ENCODE measurements at regions not wholly inside any gene's neighbourhood (a gene's known extent, or its start where the extent isn't known, plus 50 kb on each side); places are given as distances from the start of the nearest gene placed in this dataset.

GRCh38 chr2:43045866-43046265, 180.5 kb downstream of the ZFP36L2 start:
- peak overlapping the region; percentile 89 for H3K27ac Mint-ChIP-seq

GRCh38 chr2:43044093-43044681, 182.2 kb downstream of the ZFP36L2 start:
- no peak for DNase-seq
- H3K27ac Mint-ChIP-seq = peak overlapping the region; percentile 93
- no peak overlapping the region for H3K4me3 Mint-ChIP-seq
- TF ChIP-seq CTCF (IDR thresholded peaks at IDR 0.05) = no peak
- no peaks in the 10 kb centered on the region for H3K36me3 Mint-ChIP-seq (ENCODE audit: low read depth)
- peaks cover 7% of the 10 kb centered on the region for H3K27me3 Mint-ChIP-seq (ENCODE audit: low read depth, poor library complexity)
- H3K9me3 Mint-ChIP-seq = no peaks in the 10 kb centered on the region
- H3K4me1 Mint-ChIP-seq = peaks cover 90% of the 10 kb centered on the region

More at GRCh38 chr2:43045866-43046265, 180.5 kb downstream of the ZFP36L2 start:
- no peak for DNase-seq
- Mint-ChIP-seq H3K9me3 (no peaks in the 10 kb centered on the region), H3K27me3 (ENCODE audit: low read depth, poor library complexity) (peaks cover 5% of the 10 kb centered on the region), H3K4me1 (peaks cover 89% of the 10 kb centered on the region), H3K36me3 (ENCODE audit: low read depth) (no peaks in the 10 kb centered on the region), H3K4me3 (no peak overlapping the region)
- no peak for TF ChIP-seq CTCF (IDR thresholded peaks at IDR 0.05)

DNA sequence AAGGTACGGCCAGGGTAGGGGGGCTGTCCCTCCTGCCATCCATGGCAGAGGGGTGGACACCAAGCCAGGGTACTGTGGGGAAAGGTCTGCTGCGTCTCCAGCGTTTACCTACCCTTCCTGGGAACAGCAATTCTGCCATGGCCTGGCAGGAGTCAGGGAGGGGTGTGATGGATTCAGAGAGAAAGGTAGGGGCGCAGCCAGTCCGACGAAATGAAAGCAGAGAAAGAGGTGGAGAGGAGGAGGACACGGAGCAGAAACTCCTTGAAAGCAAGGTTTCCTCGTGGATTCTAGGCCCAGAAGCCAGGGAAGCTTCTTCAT, 182.9 kb downstream of the ZFP36L2 start:
- peaks cover 7% of the 10 kb centered on the region for H3K27me3 Mint-ChIP-seq (ENCODE audit: low read depth, poor library complexity)
- no peak for TF ChIP-seq CTCF (IDR thresholded peaks at IDR 0.05)
- peak overlapping the region; percentile 93 for H3K27ac Mint-ChIP-seq
- DNase-seq = no peak
- no peaks in the 10 kb centered on the region for H3K9me3 Mint-ChIP-seq
- H3K4me3 Mint-ChIP-seq = no peak overlapping the region
- peaks cover 92% of the 10 kb centered on the region for H3K4me1 Mint-ChIP-seq
- H3K36me3 Mint-ChIP-seq (ENCODE audit: low read depth) = no peaks in the 10 kb centered on the region

DNA sequence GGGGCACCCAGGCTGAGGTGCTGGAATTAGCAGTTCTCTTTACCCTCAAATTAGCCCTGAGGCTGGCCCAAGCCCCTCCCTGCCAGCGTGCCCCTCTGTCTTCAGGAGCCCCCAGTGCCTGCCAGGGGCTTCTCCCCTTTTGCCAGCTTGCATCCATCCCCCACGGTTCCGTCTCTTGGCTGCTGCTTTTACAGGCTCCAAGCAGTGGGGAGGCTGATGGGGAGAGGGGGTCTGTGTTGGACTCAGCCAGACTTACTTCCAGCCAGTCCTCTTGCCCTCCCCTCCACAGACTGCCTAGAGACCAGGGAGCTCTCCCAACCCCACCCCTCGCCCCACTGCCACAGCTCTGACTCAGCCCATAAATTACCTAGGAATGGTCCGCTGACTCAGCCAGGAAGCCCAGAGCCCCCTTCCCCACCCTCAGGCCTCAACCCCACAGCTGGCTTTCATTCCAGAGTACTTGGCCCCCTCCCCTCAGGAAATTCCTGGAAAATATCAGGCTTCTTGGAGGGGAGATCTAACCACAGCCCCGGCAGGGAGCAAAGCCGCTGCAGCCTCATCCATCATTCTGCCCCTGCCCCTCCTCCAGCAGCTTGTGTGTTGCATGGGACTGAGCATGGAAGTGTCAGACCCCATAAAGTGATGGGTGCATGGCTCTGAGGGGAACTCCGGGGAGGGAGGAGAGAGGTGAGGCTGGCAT, 184.6 kb downstream of the ZFP36L2 start:
- H3K4me3 Mint-ChIP-seq = peak overlapping the region; percentile 56
- H3K36me3 Mint-ChIP-seq (ENCODE audit: low read depth) = no peaks in the 10 kb centered on the region
- H3K27ac Mint-ChIP-seq = peak overlapping the region; percentile 99
- peaks cover 94% of the 10 kb centered on the region for H3K4me1 Mint-ChIP-seq
- no peaks in the 10 kb centered on the region for H3K9me3 Mint-ChIP-seq
- H3K27me3 Mint-ChIP-seq (ENCODE audit: low read depth, poor library complexity) = peaks cover 3% of the 10 kb centered on the region
- TF ChIP-seq CTCF (IDR thresholded peaks at IDR 0.05) = no peak
- peak; percentile 86 for DNase-seq

GRCh38 chr2:43041173-43041591, 185.2 kb downstream of the ZFP36L2 start:
- Mint-ChIP-seq H3K4me3 (no peak overlapping the region), H3K4me1 (peaks cover 88% of the 10 kb centered on the region), H3K36me3 (ENCODE audit: low read depth) (no peaks in the 10 kb centered on the region), H3K9me3 (no peaks in the 10 kb centered on the region), H3K27ac (no peak overlapping the region), H3K27me3 (ENCODE audit: low read depth, poor library complexity) (peaks cover 7% of the 10 kb centered on the region)
- no peak for TF ChIP-seq CTCF (IDR thresholded peaks at IDR 0.05)
- no peak for DNase-seq

Measured in nephron progenitor cell (in vitro differentiated cells).